BJ (cell line): ENCODE measurements at regions not wholly inside any gene's neighbourhood (a gene's known extent, or its start where the extent isn't known, plus 50 kb on each side); places are given as distances from the start of the nearest gene placed in this dataset.

Experiments used
- CTCF ChIA-PET: fragments of 350-600 bp; formaldehyde crosslinking; extraction: SDS; loops from one replicate; lab custom pipeline; 2021; ENCODE audit warnings: antibody characterized with exemption, inconsistent platforms; lab: Yijun Ruan, JAX
- POLR2A ChIA-PET: fragments of 300-600 bp; sonication (Branson Sonifier 250); formaldehyde crosslinking; extraction: SDS; loops from one replicate; lab custom pipeline; 2021; ENCODE audit warnings: antibody characterized with exemption; lab: Charles Lee
- DNase-seq: peaks from one replicate; pipeline ENCODE4 v3.0.0-alpha.2; 2011; ENCODE audit warnings: low read depth
- H3K27me3 ChIP-seq: 2 replicates; pipeline ENCODE4 v1.6.0; 2011; ENCODE audit warnings: low read length; ENCODE audit not compliant: control insufficient read depth, insufficient read depth
- H3K36me3 ChIP-seq: 2 replicates; pipeline ENCODE4 v1.5.1; 2011; ENCODE audit warnings: low read length; ENCODE audit not compliant: control insufficient read depth, insufficient read depth
- H3K4me3 ChIP-seq: 2 replicates; pipeline ENCODE4 v1.5.1; 2011; ENCODE audit warnings: low read depth, mild to moderate bottlenecking, control low read depth, low read length
- TF ChIP-seq, protein P1 (sequence below): IDR thresholded peaks from 2 replicates; pipeline ENCODE4 v1.5.1; 2011; ENCODE audit warnings: low read depth, mild to moderate bottlenecking, control low read depth, inconsistent platforms, low read length, moderate library complexity; ENCODE audit not compliant: insufficient read depth

DNA sequence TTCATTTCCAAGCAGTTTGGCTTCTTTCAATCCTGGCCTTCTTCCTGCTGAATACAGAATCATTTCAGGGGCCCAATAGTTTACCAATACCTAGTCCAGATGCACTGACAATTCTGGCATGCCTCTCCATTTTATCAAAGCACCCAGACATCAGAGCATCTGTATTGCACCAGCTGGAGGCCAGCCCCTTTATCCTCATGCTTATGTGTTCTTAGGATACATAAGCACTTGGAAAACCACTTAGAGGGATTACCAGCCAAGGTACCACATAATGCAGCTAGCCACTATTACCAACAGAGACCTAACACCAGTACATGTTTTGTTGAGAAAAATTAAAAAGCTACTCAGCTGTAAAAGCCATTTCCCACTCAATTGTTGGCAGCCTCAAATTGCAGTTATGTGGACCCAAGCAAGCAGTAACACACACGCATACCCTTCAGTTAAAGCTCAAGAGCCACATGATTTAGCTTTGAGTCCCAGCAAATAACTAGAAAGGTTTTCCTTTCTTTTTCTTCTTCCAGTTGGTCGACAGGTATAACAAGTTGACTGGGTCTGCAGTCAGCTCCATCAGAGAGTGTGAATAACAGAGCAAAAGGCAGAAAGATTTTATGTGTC, 263.8 kb downstream of the DIO2 start:
- ChIA-PET POLR2A (no interaction called here), CTCF (no interaction called here)
- no peak for DNase-seq
- no peak overlapping the region for H3K4me3 ChIP-seq
- no peaks in the 10 kb centered on the region for H3K27me3 ChIP-seq
- TF ChIP-seq, protein P1, sequence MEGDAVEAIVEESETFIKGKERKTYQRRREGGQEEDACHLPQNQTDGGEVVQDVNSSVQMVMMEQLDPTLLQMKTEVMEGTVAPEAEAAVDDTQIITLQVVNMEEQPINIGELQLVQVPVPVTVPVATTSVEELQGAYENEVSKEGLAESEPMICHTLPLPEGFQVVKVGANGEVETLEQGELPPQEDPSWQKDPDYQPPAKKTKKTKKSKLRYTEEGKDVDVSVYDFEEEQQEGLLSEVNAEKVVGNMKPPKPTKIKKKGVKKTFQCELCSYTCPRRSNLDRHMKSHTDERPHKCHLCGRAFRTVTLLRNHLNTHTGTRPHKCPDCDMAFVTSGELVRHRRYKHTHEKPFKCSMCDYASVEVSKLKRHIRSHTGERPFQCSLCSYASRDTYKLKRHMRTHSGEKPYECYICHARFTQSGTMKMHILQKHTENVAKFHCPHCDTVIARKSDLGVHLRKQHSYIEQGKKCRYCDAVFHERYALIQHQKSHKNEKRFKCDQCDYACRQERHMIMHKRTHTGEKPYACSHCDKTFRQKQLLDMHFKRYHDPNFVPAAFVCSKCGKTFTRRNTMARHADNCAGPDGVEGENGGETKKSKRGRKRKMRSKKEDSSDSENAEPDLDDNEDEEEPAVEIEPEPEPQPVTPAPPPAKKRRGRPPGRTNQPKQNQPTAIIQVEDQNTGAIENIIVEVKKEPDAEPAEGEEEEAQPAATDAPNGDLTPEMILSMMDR: no peak
- no peaks in the 10 kb centered on the region for H3K36me3 ChIP-seq

DNA sequence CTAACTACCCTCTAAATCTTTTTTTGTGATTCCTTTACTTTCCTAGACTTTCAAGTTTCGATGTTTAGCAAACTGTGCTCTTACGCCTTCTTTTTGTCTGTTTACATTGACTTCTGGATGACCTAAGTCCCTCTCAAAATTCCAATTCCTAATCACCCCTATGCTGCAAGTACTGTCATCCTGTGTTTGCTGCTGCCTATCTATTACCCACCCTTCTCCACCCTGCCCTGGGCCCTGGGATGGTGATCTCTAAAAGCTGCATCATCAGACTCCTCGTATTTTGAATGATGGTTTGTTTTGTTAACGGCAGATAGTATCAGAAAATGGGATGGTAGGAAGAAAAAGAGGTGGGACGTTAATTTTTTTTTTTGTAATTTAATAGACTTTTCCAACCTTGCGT, 272.1 kb downstream of the DIO2 start:
- POLR2A ChIA-PET: no interaction called here
- H3K4me3 ChIP-seq: no peak overlapping the region
- CTCF ChIA-PET: no interaction called here
- H3K27me3 ChIP-seq: no peaks in the 10 kb centered on the region
- no peaks in the 10 kb centered on the region for H3K36me3 ChIP-seq
- no peak for DNase-seq
- TF ChIP-seq, protein P1: no peak

DNA sequence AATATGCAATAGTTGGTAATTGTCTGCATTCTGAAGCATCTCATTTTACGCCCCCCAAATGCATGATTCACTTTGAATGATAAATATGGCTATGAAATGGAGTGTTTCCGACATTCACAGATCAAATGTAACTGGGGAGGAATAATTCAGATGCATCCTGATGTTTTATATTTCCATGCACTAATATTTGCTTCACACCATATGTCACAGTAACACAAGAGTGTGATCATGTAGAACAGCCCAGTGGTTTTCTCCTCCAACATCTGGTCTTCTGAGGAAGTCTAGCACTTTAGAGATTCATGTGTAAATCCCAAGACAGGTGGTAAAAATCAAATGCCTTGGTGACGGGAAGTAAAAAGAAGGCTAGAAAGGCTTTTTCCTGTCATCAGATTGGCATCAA, 273.1 kb downstream of the DIO2 start:
- TF ChIP-seq, protein P1: no peak
- POLR2A ChIA-PET: no interaction called here
- DNase-seq: no peak
- H3K4me3 ChIP-seq: no peak overlapping the region
- H3K27me3 ChIP-seq: no peaks in the 10 kb centered on the region
- CTCF ChIA-PET: interaction anchor here (1.1 kb wide), 1 partner anchor 15 kb away, joined by 4 read pairs; no protein-coding TSS in a partner anchor
- H3K36me3 ChIP-seq: no peaks in the 10 kb centered on the region

DNA sequence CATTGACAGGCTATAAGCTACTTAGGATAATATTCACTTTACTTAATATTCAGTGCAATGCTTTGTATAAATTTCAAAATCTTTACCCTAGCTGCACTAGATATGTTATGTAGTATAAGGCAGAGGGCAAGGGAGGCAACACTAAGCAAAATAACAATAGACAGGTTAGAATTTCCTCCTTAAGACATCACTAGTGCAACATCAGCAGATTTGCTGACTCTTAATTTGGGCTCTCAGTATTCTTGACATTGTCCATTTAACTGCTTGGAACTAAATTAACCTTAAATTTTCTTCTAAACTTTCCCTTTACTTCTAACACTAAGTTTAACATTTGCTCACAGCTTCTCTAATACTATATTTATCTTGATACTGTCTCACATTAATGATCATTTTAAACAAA, 273.9 kb downstream of the DIO2 start:
- TF ChIP-seq, protein P1: no peak
- no peak overlapping the region for H3K4me3 ChIP-seq
- ChIA-PET CTCF (interaction anchor here (1.1 kb wide), 1 partner anchor 16 kb away, joined by 4 read pairs; no protein-coding TSS in a partner anchor), POLR2A (no interaction called here)
- no peaks in the 10 kb centered on the region for H3K36me3 ChIP-seq
- DNase-seq: no peak
- H3K27me3 ChIP-seq: no peaks in the 10 kb centered on the region

DNA sequence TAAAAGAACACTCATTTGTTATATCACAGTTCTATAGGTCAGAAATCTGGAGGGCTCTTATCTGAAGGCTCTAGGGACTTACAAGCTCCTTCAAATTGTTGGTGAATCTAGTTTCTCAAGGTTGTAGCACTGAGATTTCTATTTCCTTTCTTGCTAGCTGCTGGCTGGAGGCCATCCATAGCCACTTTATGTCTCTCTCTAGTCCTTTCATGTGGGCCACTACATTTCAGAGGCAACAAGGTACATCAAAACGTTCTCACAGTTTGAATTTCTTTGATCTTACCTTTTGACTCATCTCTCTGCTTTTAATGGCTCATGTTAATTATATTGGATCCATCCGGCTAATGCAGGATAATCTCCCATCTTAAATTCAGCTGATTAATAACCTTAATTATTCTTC, 286.8 kb downstream of the DIO2 start:
- Histone ChIP-seq H3K36me3 (no peaks in the 10 kb centered on the region), H3K4me3 (no peak overlapping the region), H3K27me3 (no peaks in the 10 kb centered on the region)
- DNase-seq: no peak
- TF ChIP-seq, protein P1: no peak
- CTCF ChIA-PET: no interaction called here
- POLR2A ChIA-PET: no interaction called here
